NCI-H1048 (cell line): ENCODE measurements at regions not wholly inside any gene's neighbourhood (a gene's known extent, or its start where the extent isn't known, plus 50 kb on each side); places are given as distances from the start of the nearest gene placed in this dataset.
"Not testable (repeated sequence)": the region's sequence is repeated elsewhere in the genome, so short reads cannot be mapped to it uniquely, and the experiment has no call there.

Experiments
- DNase-seq: peaks from one replicate; lab custom pipeline; 2025; lab: John Stamatoyannopoulos, UW

DNA sequence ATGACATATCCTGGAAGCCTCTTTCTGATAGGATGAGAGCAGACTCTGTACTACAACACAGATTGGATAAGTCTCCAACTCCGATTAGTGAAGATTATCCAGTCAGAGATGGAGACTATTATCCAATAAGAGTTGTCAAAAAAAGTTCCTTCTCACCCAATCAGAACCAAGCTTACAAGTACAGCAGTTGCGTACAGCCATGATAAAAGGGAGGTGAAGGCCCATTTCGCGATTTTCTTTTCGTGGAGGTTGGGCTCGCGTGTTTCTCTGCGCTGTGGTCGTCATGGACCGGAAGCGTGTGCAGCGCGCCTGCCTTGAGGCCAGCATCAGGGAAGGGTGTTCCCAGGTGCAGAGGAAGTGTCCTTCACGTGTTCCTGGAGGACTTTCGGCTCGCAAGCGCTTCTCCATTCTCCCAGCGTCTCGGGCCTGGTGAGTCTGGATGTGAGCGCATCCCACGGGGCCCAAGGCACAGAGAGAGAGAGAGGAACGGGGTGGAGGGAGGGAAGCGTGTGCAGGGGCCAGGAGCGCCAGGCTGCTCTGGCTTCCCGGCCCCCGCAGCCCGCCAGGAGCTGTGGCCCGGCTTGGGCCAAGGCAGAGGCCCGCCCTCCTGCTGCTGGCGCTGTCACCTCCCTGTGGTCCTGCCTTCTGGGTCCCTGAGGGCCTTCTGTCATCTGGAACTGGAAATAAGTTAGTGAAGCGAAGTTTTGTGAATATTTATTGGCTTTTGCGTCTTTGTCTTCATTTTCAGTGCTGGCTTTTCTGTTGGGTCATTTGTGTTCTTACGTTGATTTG lies 53.9 kb downstream of the CDRT15L2 start:
- not testable (repeated sequence) for DNase-seq

DNA sequence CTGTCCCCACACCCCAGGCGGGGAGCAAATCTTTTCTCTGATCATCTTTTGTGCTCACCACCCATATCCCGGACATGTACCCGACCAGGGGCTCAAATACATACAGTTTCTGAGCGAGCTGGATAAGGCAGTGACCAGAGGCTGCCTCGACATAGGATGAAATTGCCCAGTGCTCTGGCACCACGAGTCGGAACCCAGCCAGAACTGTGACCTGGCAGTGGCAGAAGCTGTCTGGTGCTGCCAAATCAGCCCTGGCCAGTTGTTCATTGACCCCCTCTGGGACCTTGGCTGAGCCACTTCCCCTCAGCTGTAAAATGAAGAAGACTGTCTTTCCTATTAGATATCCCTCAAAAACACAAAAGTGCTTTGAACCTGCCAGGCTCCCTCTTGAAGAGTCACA lies 60.6 kb downstream of the CDRT15L2 start:
- not testable (repeated sequence) for DNase-seq

DNA sequence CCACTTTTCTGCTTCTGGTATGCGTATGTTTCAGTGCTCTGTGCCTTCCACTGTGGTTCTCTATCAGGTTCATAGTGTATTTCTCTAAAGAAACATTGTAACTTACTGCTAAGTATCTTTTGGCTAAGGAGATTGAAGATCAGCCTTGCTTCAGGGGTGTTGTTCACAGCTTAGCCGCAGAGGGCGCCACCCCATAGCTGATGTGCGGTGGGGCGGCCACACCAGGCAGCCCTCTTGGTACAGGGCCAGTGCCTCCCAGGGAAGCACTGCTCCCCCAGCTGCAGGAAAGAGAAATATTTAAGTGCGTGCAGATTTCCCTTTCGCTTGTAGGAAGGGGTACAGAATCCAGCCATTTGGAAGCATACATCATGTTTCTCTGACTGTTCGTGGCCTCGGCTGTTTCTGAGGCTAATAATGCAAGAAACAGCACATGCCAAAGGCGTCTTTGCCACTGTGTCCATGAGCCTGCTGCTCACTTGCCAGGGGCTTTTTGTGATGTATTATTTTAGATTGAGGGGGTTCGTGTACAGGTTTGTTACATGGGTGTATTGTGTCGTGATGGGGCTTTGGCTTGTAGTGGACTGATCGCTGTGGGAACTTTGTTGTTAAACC lies 67.2 kb downstream of the CDRT15L2 start:
- not testable (repeated sequence) for DNase-seq

DNA sequence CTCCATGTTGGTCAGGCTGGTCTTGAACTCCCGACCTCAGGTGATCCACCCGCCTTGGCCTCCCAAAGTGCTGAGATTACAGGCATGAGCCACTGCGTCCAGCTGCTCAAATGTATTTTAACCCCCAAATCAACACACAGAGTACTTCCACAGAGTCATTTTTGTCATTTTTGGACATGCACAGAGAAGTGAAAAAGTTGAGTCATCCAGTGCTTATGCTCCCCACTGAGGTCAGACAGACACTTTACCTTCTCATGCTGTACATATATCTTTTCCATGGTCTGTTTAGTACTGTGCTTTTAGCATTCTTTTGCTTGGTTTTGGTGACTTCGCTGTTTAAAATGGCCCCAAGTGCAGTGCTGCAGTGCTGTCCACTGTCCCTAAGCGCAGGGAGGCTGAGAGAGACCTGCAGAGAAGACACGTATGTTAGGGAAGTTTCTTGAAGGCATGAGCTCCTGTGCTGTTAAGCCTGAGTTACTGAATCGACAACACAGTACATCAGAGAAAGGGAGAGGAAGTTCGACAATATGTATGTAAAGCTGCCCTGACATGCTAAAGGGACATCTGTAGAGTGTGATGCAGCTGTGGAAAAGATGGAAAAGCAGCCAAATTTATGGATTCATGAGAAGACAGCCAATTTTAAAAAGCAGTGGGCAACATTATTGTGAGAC lies 69.7 kb downstream of the CDRT15L2 start:
- not testable (repeated sequence) for DNase-seq

DNA sequence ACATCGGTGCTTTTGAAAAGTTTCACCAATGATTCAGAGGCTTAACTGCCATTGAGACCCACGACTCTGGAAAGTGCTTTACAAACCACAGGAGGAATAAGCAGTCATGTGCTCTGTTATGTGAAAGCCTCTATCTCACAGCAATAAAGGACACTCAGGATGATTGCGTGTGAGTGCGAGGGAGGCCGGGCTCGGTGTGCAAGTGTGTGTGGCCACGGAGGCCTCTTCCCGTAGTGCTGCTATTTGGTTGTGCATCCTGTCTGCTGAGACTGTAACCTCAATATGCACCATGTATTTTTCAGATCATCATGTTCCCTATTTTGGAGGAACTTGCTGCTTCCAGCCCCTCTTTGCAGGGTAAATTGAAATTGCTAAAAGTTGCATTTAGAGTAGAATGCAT lies 71.5 kb downstream of the CDRT15L2 start:
- DNase-seq: not testable (repeated sequence)

- not testable (repeated sequence) for DNase-seq
Measured at GRCh38 chr17:20651736-20652135, 72.2 kb downstream of the CDRT15L2 start.

DNA sequence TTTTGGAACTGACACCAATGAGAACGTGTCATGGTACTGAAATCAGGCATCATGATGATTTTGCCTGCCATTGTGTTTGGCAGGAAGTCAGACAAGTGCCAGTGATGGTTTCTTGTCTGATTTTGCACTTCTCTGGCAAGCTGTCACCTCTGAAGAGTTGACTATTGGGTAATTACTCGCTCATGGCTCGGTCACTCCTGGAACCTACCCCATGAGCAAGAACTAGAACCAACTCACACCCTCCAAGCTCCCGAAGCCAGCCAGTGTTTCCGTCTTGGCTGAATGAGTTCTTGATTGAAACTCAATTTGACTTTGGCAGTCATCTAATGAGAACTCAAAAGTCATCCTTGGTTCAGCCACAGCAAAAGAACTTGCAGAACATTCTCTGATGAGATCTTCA lies 73.9 kb downstream of the CDRT15L2 start:
- DNase-seq: not testable (repeated sequence)

- DNase-seq: not testable (repeated sequence)
Measured at GRCh38 chr17:20654114-20654513, 74.6 kb downstream of the CDRT15L2 start.

GRCh38 chr17:20654575-20654974 lies 75.1 kb downstream of the CDRT15L2 start:
- not testable (repeated sequence) for DNase-seq

- not testable (repeated sequence) for DNase-seq
Measured at GRCh38 chr17:20665103-20665955, 85.8 kb downstream of the CDRT15L2 start.

GRCh38 chr17:20666689-20667088 lies 87.2 kb downstream of the CDRT15L2 start:
- DNase-seq: not testable (repeated sequence)

DNA sequence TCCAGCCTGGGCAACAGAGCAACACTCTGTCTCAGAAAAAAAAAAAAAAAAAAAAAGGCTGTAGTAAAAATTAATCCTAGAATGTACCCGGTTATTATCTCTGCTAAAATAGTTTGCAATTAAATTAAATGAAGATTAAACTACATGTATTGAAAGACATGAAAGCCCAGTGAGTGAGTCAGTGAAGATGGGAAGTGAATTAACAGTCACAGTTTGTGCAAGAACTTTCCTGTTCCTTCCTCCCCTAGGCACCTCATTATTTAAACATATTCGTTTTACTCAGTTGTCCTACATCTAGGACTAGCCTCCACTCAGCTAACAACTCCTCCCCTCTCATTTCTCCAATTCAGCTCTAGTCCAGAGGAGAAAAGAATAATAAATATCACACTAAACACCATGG lies 88.2 kb downstream of the CDRT15L2 start:
- DNase-seq: not testable (repeated sequence)

DNA sequence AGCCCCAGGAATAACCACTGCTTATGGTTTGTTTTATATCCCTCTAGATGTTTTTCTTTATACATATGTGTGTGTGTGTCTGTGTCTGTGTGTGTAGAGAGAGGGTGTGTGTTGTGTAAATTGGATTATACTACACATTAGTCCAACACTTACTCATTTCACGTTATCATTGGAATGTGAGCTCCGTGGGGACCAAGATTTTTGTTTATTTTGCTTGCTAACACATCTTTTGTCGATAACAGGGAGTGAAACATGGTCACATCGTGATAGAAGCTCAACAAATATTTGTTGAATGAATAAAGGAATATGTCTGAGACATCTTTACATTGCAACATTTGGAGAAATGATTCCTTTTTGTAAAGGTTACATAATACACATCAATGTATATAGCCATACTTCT lies 88.8 kb downstream of the CDRT15L2 start:
- DNase-seq: not testable (repeated sequence)

GRCh38 chr17:20668868-20669267 lies 89.3 kb downstream of the CDRT15L2 start:
- DNase-seq: not testable (repeated sequence)

- DNase-seq: not testable (repeated sequence)
Measured at GRCh38 chr17:20670506-20670905, 91.0 kb downstream of the CDRT15L2 start.

DNA sequence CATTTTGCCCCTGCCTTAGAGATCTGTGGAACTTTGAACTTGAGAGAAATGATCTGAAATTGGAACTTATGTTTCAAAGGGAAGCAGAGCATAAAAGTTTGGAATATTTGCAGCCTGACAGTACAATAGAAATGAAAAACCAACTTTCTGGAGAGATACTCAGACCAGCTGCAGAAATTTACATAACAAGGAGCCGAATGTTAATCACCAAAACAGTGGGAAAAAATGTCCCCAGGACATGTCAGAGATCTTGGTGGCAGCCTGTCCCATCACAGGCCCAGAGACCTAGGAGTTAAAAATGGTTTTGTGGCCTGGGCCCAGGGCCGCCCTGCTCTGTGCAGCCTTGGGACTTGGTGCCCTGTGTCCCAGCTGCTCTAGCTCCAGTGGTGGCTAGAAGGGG lies 94.8 kb downstream of the CDRT15L2 start:
- not testable (repeated sequence) for DNase-seq

GRCh38 chr17:20675707-20676106 lies 96.2 kb downstream of the CDRT15L2 start:
- DNase-seq: not testable (repeated sequence)

DNA sequence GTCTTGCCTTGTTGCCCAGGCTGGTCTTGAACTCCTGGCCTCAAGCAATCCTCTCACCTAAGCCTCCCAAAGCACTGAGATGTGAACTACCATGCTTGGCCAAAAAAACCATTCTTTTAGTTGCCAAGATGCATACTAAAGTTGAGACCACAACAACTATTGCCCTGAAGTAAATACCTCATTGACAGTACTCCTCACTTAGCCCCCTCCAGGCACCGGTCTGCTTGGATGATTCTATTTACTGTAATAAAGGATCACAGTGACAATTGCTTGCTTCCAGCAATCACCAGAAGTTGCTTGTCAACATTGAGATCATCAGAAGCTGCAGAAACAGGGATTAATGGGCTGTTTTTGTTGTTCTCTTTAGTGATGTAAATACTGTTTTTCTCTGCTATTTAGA lies 97.1 kb downstream of the CDRT15L2 start:
- DNase-seq: not testable (repeated sequence)

- DNase-seq: not testable (repeated sequence)
Measured at GRCh38 chr17:20677469-20677868, 97.9 kb downstream of the CDRT15L2 start.

- not testable (repeated sequence) for DNase-seq
Measured at GRCh38 chr17:20678424-20678823, 98.9 kb downstream of the CDRT15L2 start.
